ENCODE measurements at regions not wholly inside any gene's neighbourhood (a gene's known extent, or its start where the extent isn't known, plus 50 kb on each side); places are given as distances from the start of the nearest gene placed in this dataset.

- H3K27ac ChIP-seq, result no peak overlapping the region
- no peak for TF ChIP-seq CTCF (conservative IDR thresholded peaks at IDR 0.05; ENCODE audit: low read depth)
- ChIA-PET CTCF (no interaction called here), POLR2A (ENCODE audit: low non-redundant PET) (no interaction called here)
- DNase-seq (ENCODE audit: low spot score), result no peak
Measured at GRCh38 chr3:148221303-148221702, 476.4 kb upstream of the AGTR1 start.

DNA sequence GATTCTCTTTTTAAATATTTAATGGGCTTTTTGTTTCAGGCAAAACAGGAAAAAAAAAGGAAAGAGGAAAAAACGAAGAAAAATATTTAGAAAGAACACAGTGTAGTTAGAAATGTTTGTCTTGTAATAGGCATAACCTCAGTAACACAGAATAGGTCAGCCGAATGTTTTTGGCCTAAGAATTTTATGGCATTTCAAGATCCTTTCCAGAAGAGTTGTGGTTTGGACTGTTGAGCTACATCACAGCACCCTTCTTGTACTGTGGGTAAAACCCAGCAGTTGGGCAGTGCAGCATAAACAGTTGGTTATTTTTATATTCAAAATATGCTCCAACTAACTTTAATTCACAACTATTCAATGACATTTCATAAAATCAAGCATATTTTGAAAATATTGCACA, 474.4 kb upstream of the AGTR1 start:
- ChIA-PET POLR2A (ENCODE audit: low non-redundant PET) (no interaction called here), CTCF (no interaction called here)
- no peak for DNase-seq (ENCODE audit: low spot score)
- no peak for TF ChIP-seq CTCF (conservative IDR thresholded peaks at IDR 0.05; ENCODE audit: low read depth)
- no peak overlapping the region for H3K27ac ChIP-seq

- POLR2A ChIA-PET (ENCODE audit: low non-redundant PET), result no interaction called here
- DNase-seq (ENCODE audit: low spot score), result no peak
- TF ChIP-seq CTCF (conservative IDR thresholded peaks at IDR 0.05; ENCODE audit: low read depth), result no peak
- H3K27ac ChIP-seq, result no peak overlapping the region
- CTCF ChIA-PET, result no interaction called here
Measured at GRCh38 chr3:148226246-148226645, 471.5 kb upstream of the AGTR1 start.

GRCh38 chr3:148227534-148227933, 470.2 kb upstream of the AGTR1 start:
- TF ChIP-seq CTCF (conservative IDR thresholded peaks at IDR 0.05; ENCODE audit: low read depth), result no peak
- no peak overlapping the region for H3K27ac ChIP-seq
- POLR2A ChIA-PET (ENCODE audit: low non-redundant PET), result no interaction called here
- peak; percentile 5 for DNase-seq (ENCODE audit: low spot score)
- CTCF ChIA-PET, result no interaction called here

GRCh38 chr3:148229107-148229506, 468.6 kb upstream of the AGTR1 start:
- TF ChIP-seq CTCF (conservative IDR thresholded peaks at IDR 0.05; ENCODE audit: low read depth), result no peak
- DNase-seq (ENCODE audit: low spot score), result no peak
- CTCF ChIA-PET, result no interaction called here
- POLR2A ChIA-PET (ENCODE audit: low non-redundant PET), result no interaction called here
- H3K27ac ChIP-seq, result no peak overlapping the region

DNA sequence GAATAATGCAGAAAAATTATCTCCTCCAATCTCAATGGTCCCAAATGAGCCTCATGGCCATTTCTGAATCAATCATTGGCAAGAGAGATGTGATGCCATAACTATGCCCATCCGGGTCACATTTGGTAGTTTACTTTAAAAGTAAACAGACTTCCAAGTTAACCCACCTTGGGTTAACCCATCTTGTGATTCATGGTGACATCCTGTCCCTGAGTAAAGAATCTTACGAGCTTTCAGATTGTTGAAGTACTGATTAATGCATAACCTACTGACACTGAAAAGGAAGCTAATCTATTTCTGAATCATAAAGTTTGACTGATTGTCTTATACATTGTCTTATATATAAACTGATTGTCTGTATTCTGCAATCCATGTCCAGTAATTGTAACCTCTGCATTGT, 467.2 kb upstream of the AGTR1 start:
- no peak for TF ChIP-seq CTCF (conservative IDR thresholded peaks at IDR 0.05; ENCODE audit: low read depth)
- ChIA-PET POLR2A (ENCODE audit: low non-redundant PET) (no interaction called here), CTCF (no interaction called here)
- no peak for DNase-seq (ENCODE audit: low spot score)
- no peak overlapping the region for H3K27ac ChIP-seq

DNA sequence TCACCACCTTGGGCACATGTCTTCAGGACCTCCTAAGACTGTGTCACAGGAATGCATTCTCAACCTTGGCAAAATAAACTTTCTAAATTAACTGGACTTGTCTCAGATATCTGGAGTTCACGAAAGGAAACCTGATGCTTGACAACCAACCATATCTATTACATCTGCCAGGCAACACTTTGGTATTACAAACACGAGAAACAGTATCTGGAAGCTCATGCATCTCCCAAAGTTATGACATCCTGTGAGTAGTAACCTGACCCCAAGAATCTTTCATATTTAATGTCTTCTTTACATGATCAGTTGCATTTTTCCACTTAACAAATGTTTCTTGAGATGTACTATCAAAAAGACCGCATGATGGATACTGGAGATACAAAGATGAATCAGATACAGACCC, 465.3 kb upstream of the AGTR1 start:
- DNase-seq (ENCODE audit: low spot score), result no peak
- no peak overlapping the region for H3K27ac ChIP-seq
- POLR2A ChIA-PET (ENCODE audit: low non-redundant PET), result no interaction called here
- no peak for TF ChIP-seq CTCF (conservative IDR thresholded peaks at IDR 0.05; ENCODE audit: low read depth)
- CTCF ChIA-PET, result no interaction called here

Data from RWPE1 (cell line).